GM19463 (cell line): ENCODE measurements at regions not wholly inside any gene's neighbourhood (a gene's known extent, or its start where the extent isn't known, plus 50 kb on each side); places are given as distances from the start of the nearest gene placed in this dataset.
"Not testable (repeated sequence)": the region's sequence is repeated elsewhere in the genome, so short reads cannot be mapped to it uniquely, and the experiment has no call there.

Experiments used
- ATAC-seq: cut with Tn5 transposase; IDR thresholded peaks from one replicate; pipeline ENCODE4 v1.9.1; 2021; ENCODE audit warnings: mild to moderate bottlenecking, moderate library complexity; ENCODE audit not compliant: unreplicated experiment

- no peak for ATAC-seq
Observed at GRCh38 chr22:49010070-49010863, 817.4 kb downstream of the BRD1 start.

GRCh38 chr22:49009359-49010063 is 818.2 kb downstream of the BRD1 start:
- no peak for ATAC-seq

GRCh38 chr22:49008682-49009235 is 818.9 kb downstream of the BRD1 start:
- ATAC-seq: no peak

- ATAC-seq: no peak
Observed at GRCh38 chr22:49007013-49007653, 820.5 kb downstream of the BRD1 start.

GRCh38 chr22:49006207-49007012 is 821.3 kb downstream of the BRD1 start:
- ATAC-seq: no peak

GRCh38 chr22:49005557-49005956 is 822.1 kb downstream of the BRD1 start:
- no peak for ATAC-seq

GRCh38 chr22:49004484-49005399 is 822.9 kb downstream of the BRD1 start:
- ATAC-seq: no peak

- ATAC-seq: not testable (repeated sequence)
Observed at GRCh38 chr22:48997605-48998004, 830.1 kb downstream of the BRD1 start.

- no peak for ATAC-seq
Observed at GRCh38 chr22:48993655-48994054, 834.0 kb downstream of the BRD1 start.

- no peak for ATAC-seq
Observed at GRCh38 chr22:48984639-48985038, 843.0 kb downstream of the BRD1 start.

- ATAC-seq: no peak
Observed at GRCh38 chr22:48982321-48982905, 845.3 kb downstream of the BRD1 start.

GRCh38 chr22:48981371-48982061 is 846.2 kb downstream of the BRD1 start:
- ATAC-seq: no peak

- no peak for ATAC-seq
Observed at GRCh38 chr22:48980918-48981317, 846.8 kb downstream of the BRD1 start.

GRCh38 chr22:48980409-48980808 is 847.3 kb downstream of the BRD1 start:
- no peak for ATAC-seq

GRCh38 chr22:48979482-48979881 is 848.2 kb downstream of the BRD1 start:
- no peak for ATAC-seq

GRCh38 chr22:48976556-48977535 is 850.8 kb downstream of the BRD1 start:
- no peak for ATAC-seq

GRCh38 chr22:48975886-48976285 is 851.8 kb downstream of the BRD1 start:
- no peak for ATAC-seq
